ENCODE measurements at regions not wholly inside any gene's neighbourhood (a gene's known extent, or its start where the extent isn't known, plus 50 kb on each side); places are given as distances from the start of the nearest gene placed in this dataset.

GRCh38 chr13:50189450-50189849 is 174.2 kb downstream of the KCNRG start:
- Histone ChIP-seq H3K4me1 (no peaks in the 10 kb centered on the region), H3K27me3 (no peaks in the 10 kb centered on the region), H3K27ac (replicated peaks in 1 of 4) (no peak overlapping the region), H3K4me3 (no peak overlapping the region), H3K9me3 (no peaks in the 10 kb centered on the region), H3K36me3 (no peaks in the 10 kb centered on the region)
- intact Hi-C loops (cut with DNase I) = no loop called here
- TF ChIP-seq POLR2AphosphoS5 (IDR thresholded peaks at IDR 0.05) = no peak
- no peak for TF ChIP-seq POLR2A (IDR thresholded peaks at IDR 0.05; ENCODE audit: low read depth)
- no peak for TF ChIP-seq CTCF (IDR thresholded peaks at IDR 0.05)
- TF ChIP-seq EP300 (IDR thresholded peaks at IDR 0.05) = no peak
- peak; percentile 7 for DNase-seq (ENCODE audit: extremely low spot score)
- WGBS = 87% methylated on average over 2 of the region's 2 CpGs

GRCh38 chr13:50191004-50191403 is 175.8 kb downstream of the KCNRG start:
- no peak overlapping the region for H3K4me3 ChIP-seq
- no peak overlapping the region for H3K27ac ChIP-seq (replicated peaks in 1 of 4)
- H3K4me1 ChIP-seq = no peaks in the 10 kb centered on the region
- no peaks in the 10 kb centered on the region for H3K9me3 ChIP-seq
- WGBS = 76% methylated on average over 1 of the region's 1 CpG
- H3K27me3 ChIP-seq = no peaks in the 10 kb centered on the region
- H3K36me3 ChIP-seq = no peaks in the 10 kb centered on the region
- TF ChIP-seq EP300 (IDR thresholded peaks at IDR 0.05) = no peak
- no peak for TF ChIP-seq POLR2AphosphoS5 (IDR thresholded peaks at IDR 0.05)
- TF ChIP-seq CTCF (IDR thresholded peaks at IDR 0.05) = no peak
- no peak for TF ChIP-seq POLR2A (IDR thresholded peaks at IDR 0.05; ENCODE audit: low read depth)
- intact Hi-C loops (cut with DNase I) = no loop called here
- DNase-seq (ENCODE audit: extremely low spot score) = no peak

GRCh38 chr13:50192272-50192813 is 177.1 kb downstream of the KCNRG start:
- Histone ChIP-seq H3K9me3 (no peaks in the 10 kb centered on the region), H3K4me1 (no peaks in the 10 kb centered on the region), H3K27ac (replicated peaks in 1 of 4) (no peak overlapping the region), H3K4me3 (no peak overlapping the region), H3K36me3 (no peaks in the 10 kb centered on the region), H3K27me3 (no peaks in the 10 kb centered on the region)
- TF ChIP-seq POLR2A (IDR thresholded peaks at IDR 0.05; ENCODE audit: low read depth) (no peak), POLR2AphosphoS5 (IDR thresholded peaks at IDR 0.05) (no peak), CTCF (IDR thresholded peaks at IDR 0.05) (no peak), EP300 (IDR thresholded peaks at IDR 0.05) (no peak)
- intact Hi-C loops (cut with DNase I) = no loop called here
- peak; percentile 68 for DNase-seq (ENCODE audit: extremely low spot score)
- 78% methylated on average over 1 of the region's 1 CpG for WGBS

GRCh38 chr13:50195045-50195444 is 179.8 kb downstream of the KCNRG start:
- TF ChIP-seq POLR2AphosphoS5 (IDR thresholded peaks at IDR 0.05) (no peak), EP300 (IDR thresholded peaks at IDR 0.05) (no peak)
- H3K4me1 ChIP-seq = peaks cover 0 to 4% (median 2%) of the 10 kb centered on the region in 4 donors
- DNase-seq (ENCODE audit: extremely low spot score) = peak; percentile 53
- H3K36me3 ChIP-seq = no peaks in the 10 kb centered on the region
- H3K9me3 ChIP-seq = no peaks in the 10 kb centered on the region
- no peaks in the 10 kb centered on the region for H3K27me3 ChIP-seq
- H3K4me3 ChIP-seq = no peak overlapping the region
- WGBS = 68% methylated on average over 4 of the region's 4 CpGs
- no peak overlapping the region for H3K27ac ChIP-seq (replicated peaks in 1 of 4)
- intact Hi-C loops (cut with DNase I) = no loop called here

GRCh38 chr13:50196118-50196517 is 180.9 kb downstream of the KCNRG start:
- intact Hi-C loops (cut with DNase I) = no loop called here
- H3K36me3 ChIP-seq = no peaks in the 10 kb centered on the region
- no peak overlapping the region for H3K4me3 ChIP-seq
- H3K4me1 ChIP-seq = peaks cover 2 to 15% (median 13%) of the 10 kb centered on the region in 4 donors
- 95% methylated on average over 3 of the region's 3 CpGs for WGBS
- peak; percentile 68 for DNase-seq (ENCODE audit: extremely low spot score)
- TF ChIP-seq EP300 (IDR thresholded peaks at IDR 0.05) = no peak
- no peak for TF ChIP-seq POLR2A (IDR thresholded peaks at IDR 0.05; ENCODE audit: low read depth)
- no peak for TF ChIP-seq CTCF (IDR thresholded peaks at IDR 0.05)
- no peak for TF ChIP-seq POLR2AphosphoS5 (IDR thresholded peaks at IDR 0.05)
- no peaks in the 10 kb centered on the region for H3K9me3 ChIP-seq
- no peak overlapping the region for H3K27ac ChIP-seq (replicated peaks in 1 of 4)
- no peaks in the 10 kb centered on the region for H3K27me3 ChIP-seq

Data from esophagus muscularis mucosa (tissue), 4 donors.